ENCODE measurements at regions not wholly inside any gene's neighbourhood (a gene's known extent, or its start where the extent isn't known, plus 50 kb on each side); places are given as distances from the start of the nearest gene placed in this dataset.
"Not testable (repeated sequence)": the region's sequence is repeated elsewhere in the genome, so short reads cannot be mapped to it uniquely, and the experiment has no call there.

DNA sequence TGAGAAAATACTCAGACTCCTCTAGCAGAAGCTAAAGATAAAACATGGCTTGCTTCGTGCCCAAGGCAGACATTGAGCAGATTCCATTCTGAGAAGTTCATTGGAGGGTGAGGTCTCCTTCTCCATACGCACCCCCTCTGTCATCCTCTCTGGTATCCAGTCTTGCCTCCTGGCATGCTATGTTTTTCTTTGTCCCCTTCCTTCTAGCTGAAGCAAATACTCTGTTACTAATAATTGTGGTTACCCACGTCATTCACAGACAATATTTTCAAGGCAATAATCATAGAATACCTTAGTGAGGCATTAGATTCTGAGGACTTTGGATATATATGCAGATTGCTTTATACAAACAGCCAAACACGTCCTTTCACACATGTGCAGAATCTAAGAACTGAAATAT, 66.2 kb upstream of the KLF7 start:
- intact Hi-C loops (cut with DNase I): no loop called here
- DNase-seq: no peak

DNA sequence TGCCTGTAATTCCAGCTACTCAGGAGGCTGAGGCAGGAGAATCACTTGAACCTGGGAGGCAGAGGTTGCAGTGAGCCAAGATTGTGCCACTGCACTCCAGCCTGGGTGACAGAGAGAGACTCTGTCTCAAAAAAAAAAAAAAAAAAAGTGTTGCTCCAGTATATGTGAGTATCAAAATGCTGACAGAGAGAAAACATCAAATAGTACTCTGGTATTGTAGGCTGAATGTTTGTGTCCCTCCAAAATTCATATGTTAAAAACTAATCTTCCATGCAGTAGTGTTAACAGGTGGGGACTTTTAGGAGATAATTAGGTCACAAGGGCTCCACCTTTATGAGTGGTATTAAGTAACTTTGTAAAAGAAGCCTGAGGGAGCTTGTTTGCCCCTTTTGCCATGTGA, 67.4 kb upstream of the KLF7 start:
- DNase-seq; intact Hi-C loops (cut with DNase I): not testable (repeated sequence)

DNA sequence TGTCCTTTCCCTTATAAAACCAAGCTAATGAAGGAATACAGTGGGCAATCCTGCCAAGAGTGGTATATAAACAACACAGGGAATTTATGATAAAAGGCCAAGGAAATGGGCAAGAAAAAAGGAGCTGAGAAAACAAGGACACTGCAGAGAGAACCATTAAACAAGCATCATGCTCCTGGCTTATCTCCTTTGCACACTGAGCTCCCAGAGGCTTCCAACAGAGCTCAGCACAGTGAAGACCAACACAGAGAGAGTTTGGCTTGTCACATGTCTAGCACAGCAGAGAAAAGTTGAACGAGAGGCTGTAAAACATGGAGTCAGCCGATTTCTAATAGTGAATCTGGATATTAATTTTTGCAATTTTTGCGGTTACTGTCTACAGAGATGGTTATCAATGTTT, 68.0 kb upstream of the KLF7 start:
- intact Hi-C loops (cut with DNase I): no loop called here

DNA sequence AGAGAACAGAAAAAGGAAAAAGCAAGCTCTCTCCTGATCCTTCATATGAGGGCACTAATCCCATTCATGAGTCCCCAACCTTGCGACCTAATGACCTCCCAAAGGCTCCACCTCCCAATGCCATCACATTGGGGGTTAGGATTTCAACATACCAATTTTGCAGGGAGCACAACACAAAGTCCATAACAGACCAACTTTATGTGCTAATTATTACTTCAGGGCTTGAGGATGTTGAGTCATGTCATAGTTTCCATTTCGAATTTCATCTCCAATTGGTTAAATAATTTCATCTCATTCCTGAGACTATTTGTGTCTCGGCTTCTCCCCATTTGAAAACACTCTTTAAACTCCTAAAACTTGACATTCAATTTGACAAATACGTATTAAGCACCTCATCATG, 69.9 kb upstream of the KLF7 start:
- no peak for DNase-seq
- intact Hi-C loops (cut with DNase I): no loop called here

More for the DNA sequence above, 68.0 kb upstream of the KLF7 start:
- no peak for DNase-seq

DNA sequence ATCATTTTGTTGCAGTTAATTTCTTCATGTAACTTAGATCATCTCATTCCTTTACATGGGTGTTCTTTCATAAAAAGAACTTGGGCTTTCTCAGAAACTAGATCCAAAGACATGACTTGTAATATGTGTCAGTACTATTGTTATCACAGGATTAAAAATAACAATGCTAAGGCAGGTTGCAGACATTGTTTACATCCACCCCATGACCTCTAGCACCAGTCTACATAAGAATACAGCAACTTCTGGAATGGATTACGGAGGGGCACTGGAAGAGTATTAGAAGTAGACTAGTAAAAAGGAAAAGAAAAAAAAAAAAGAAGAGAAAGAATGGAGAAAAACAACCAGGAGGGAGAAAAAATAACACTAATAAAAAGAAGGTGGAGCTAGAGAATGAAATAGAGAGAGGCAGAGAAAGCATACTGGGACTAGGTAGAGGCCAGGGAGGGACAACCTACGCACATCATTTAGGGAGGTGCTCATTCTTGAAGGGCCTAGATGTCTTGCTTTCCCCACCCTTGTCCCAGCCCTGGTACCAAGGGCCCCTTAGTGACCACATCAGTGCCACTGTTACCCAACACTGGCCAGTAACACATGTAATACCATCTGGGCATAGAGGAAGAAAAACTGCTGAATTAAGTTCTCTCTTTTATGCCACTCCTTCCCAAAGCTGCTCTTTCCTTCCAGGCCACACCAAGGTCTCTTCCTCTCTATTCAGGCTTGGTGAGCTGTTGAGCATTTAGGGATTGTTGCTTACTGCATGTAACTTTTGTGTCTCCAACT, 70.6 kb upstream of the KLF7 start:
- intact Hi-C loops (cut with DNase I): no loop called here
- no peak for DNase-seq

DNA sequence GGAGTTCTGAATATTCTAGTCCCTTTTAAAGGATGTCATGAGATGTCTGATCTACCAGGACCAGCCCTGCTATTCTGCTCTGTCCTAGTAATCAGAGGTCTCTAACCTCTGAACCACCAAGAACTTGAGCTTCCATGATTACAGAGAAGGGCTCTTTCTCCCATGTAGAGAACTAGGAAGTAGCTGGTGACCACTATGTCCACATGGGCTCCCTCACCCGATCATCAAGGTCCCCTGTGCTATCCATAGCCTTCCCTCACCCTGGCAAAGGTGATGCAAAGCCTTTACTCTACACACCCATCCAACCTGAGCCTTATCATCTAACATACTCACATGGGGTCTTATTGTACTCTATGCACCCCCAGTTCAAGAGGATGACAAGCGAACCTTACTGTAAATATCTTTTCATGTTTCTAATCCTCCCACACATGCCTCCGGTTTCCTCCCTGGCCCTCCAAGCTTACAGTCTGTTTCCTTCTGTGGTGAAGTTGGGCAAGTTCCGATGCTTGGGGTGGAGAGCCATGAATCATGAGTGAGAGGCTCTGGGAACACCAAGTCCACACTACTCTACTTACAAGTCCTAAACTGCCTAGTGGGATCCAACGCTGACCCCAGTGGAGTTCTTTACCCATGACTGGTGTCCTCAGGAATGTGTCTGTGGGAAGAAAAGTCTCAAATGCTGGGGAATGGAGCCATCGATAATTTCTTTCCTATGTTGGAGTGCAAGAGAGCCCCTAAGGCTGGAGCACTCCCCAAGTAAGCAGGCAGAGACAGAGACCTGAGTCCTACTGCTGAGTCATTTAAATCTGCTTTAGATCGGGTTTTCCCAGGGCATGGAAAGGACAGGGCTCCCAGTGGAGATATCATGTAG, 73.3 kb upstream of the KLF7 start:
- no peak for DNase-seq
- intact Hi-C loops (cut with DNase I): no loop called here

DNA sequence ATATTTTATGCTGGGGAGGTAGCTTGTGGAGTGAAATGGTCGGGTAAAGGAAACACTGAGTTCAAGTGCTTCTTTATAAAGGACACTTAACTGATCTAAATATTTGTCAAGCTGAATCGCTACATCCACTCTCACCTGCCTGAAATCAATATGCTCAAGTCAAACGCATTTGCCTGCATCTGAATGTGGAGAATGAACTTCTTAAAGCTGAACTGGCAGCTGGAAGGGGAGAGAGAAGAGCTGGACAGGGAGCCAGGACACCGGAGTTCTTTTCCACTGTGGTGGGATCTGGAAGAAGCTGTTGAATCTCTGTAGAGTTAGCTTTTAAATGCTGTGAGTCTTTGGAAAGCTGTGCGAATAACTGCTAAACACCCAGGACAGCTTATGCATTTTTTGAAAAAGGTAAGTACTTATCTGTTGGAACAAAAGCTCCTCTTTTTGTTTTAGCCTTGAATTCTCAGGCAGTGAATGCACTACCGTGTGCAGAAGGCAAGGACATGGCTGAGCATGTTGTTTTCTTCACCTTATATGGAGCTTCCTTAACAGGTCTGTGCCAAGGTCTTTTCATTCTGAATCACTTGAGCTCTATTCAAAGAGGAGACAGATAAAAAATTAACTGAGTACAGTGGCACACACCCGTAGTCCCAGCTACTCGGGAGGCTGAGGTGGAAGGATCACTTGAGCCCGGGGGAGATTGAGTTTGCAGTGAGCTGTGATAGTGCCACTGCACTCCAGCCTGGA, 74.2 kb upstream of the KLF7 start:
- intact Hi-C loops (cut with DNase I): no loop called here
- DNase-seq: no peak

DNA sequence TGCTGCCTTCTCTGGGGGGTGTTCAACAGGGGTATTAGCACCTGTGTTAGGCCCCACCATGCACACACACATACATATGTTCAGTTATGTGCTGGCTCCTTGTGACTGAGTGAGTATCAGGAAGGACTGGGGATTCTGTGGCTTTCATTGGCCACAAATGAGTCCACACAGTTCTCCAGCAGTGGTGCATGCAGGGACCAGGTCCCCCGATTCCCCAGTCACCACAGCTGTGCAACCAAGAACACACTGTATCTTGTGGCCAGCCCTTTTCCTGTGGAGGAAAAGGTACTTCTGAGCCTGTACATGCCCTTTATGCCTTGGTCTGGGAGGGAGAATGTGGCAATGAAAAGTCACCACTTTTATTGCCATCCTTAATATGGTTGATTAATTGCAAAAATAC, 74.9 kb upstream of the KLF7 start:
- DNase-seq: no peak

DNA sequence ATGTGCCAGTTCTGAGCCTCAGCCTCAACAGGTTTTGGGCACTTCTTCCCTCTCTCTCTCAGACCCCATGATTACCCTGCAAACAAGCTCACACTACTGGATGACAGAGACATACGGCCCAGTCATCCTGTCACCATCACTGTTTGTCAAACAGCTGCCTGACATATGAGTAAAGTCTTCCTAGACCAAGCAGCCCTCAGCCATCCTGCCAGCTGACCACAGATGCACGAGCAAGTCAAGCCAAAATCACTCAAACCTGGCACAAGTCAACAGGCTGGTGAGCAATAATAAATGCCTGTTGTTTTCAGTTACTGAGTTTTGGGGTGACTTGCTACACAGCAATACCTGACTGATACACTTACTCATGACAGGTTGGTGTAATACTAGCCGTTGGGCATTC, 75.5 kb upstream of the KLF7 start:
- DNase-seq: no peak
- intact Hi-C loops (cut with DNase I): no loop called here

More for the DNA sequence above, 74.9 kb upstream of the KLF7 start:
- intact Hi-C loops (cut with DNase I): no loop called here

DNA sequence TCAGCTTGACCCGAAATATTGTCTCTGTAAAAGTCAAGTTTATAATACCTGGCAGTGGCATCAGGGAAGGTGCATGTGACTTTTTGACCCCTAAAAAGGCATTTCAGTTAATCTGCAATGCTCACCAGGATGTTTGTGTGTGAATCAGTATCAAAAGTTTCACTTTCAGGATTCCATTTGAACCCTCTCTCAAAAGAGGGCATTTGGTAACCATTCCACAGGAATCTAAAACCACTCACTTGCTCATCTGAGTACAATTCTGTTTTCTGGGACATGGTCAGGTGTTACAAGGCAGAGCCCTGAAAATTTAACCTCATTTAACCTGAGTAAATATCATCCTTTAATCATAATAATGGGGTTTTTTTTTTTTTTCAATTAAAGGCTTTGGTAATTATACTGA, 77.9 kb upstream of the KLF7 start:
- intact Hi-C loops (cut with DNase I): no loop called here
- no peak for DNase-seq

DNA sequence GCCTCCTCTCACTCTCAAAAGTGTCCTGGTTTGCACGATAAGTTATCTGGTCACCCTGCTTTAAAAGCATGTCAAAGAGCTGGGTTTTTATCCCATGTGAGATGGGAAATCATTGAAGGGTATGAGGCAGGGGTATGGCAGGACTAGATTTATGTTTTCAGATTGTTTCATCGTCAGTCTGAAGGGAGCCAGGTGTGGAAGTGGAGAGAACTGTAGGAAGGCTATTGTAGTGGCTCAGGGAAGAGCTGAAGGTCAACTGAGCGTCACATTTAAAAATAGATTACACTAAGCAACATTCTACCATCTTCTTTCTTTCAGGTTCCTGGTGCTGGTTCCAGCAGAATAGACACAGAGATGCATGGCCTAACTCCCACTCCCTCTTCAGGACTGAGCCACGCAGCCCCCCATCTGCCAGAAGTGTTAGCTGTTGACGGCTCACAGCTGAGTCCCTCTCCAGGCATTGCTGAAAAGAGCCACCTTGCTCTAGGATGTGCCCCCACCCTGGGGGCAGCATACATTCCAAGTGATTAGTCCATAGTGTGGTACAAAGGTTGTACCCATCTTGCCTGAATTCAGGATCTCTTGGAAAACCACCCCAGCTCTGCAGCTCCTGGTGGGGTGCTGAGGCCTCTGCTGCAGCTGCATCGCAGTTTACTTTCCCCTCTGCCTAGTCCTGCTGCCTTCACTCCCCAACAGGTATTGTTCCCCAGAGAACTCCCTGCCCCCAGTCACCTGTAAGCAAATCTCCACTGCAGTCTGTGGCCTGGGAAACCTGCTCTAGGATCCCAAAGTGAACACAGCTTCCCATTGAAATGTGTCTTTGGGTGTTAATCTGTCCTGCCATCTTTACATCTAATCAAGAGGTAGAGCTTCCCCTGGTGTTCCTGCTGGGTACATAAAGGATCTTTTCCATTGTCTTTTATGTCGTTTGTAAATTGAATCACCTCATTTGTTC, 79.5 kb upstream of the KLF7 start:
- intact Hi-C loops (cut with DNase I): no loop called here
- DNase-seq: no peak

DNA sequence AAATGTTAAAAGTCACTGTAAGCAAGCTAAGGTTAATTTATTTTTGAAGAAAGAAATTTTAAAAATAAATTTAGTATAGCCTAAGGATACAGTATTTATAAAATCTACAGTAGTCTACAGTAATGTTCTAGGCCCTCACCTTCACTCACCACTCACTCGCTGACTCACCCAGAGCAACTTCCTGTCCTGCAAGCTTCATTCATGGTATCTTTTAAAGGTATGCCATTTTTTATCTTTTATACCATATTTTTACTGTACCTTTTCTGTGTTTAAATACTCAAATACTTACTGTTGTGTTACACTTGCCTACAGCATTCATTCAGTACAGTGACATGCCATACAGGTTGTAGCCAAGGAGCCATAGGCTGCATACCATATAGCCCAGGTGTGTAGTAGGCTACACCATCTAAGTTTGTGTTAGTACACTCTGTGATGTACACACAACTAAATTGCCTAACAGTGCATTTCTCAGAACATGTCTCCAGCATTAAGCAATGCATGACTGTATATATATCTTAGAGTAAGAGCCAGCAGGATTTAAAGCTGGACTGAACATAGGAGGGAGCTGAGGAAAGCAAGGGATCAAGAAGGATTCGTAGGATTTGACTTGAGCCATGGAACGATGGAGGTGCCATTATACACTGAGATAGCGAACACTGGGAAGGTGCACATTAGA, 83.1 kb upstream of the KLF7 start:
- DNase-seq: no peak
- intact Hi-C loops (cut with DNase I): no loop called here

DNA sequence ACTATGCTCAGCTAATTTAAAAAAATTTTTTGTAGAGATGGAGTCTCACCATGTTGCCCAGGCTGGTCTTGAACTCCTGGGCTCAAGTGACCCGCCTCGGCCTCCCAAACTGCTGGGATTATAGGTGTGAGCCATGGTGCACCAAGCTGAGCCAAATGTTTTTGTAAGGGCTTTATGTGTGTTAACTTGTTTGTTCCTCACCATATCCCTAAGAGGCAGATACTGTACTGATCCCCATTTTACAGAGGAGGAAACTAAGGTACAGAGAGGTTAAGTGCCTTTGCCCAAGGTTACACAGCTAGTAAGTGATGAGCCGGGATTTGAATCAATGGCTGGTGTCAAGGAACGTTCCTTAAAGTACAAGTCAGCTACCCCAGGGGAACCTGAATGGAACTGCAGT, 85.3 kb upstream of the KLF7 start:
- intact Hi-C loops (cut with DNase I): no loop called here
- no peak for DNase-seq

DNA sequence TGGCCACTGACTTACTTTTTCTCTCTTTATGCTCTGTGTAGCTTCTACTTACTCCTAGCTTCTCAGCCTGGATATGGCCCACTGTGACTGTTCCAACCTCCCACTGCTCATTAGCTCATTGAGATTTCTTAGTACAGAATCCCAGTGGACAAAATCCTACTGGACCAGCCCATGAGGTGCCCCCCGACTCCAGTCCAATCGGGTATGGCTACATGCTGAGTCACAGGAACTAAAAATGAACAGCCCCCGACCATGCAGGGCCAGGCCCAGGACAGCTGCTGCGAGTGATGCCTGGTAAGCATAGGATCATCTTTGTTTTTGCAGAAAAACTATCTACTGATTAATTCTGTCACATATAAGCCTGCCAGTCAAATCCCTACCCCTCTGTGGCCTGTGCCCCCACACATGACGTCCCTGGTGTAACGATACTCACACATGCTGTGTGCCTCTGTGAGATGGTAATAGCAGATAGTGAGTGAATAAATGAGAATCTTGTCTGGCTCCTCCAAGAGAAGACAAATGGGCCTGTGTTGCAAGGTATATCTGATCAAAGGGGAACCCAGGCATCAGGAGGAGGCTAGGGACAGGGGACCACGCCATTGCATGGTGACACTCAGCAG, 85.9 kb upstream of the KLF7 start:
- DNase-seq: no peak
- intact Hi-C loops (cut with DNase I): no loop called here

DNA sequence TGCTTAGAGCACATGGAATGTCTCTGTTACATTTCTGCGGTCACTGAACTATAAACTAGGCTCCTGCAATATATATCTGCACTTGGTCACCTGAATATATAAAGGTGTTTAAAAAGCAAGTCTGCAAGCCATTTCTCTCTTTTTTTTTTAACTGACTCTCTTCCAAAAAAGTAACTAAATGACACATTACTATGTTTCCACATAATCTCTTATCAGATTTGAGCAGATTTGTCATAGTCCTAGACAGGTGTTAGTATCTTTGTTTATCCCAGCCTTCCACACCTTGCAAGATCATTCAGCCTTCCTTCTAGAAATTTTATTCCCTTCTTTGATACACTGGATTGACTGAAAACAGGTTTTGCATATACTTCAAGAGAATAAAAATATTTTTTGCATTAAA, 86.7 kb upstream of the KLF7 start:
- no peak for DNase-seq
- intact Hi-C loops (cut with DNase I): no loop called here

DNA sequence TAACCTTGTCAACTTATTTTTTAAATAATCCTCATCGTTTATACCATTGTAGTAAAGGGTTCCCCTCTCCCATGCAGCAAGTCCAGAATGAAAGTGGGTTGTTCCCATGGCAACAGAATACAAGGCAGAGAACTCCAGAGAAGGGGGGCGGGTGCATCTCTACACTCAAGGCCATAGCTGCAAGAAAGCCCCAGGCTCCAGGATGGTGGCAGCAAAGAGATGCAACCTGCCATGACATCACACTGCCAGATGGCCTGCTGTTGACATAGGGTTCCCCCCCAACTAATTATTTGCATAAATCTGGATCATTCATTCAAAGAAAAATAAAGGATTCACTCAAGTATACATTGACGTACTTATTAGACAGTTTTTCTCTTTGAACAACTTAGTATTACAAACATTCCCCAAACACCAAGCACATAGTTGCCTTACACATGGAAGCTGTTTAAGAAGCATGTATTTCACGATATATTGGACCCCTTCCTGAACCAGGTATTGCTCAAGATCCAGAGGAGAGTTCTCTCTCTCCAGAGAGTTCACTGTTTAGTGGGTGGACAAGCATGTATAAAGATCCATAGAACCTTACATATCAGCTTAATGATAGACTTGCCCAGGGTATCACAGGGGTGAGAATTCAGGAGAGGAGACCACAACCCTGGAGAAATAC, 87.4 kb upstream of the KLF7 start:
- intact Hi-C loops (cut with DNase I): no loop called here
- peak in 23 of 42 donors; percentile 25 to 74 (median 41) for DNase-seq

DNA sequence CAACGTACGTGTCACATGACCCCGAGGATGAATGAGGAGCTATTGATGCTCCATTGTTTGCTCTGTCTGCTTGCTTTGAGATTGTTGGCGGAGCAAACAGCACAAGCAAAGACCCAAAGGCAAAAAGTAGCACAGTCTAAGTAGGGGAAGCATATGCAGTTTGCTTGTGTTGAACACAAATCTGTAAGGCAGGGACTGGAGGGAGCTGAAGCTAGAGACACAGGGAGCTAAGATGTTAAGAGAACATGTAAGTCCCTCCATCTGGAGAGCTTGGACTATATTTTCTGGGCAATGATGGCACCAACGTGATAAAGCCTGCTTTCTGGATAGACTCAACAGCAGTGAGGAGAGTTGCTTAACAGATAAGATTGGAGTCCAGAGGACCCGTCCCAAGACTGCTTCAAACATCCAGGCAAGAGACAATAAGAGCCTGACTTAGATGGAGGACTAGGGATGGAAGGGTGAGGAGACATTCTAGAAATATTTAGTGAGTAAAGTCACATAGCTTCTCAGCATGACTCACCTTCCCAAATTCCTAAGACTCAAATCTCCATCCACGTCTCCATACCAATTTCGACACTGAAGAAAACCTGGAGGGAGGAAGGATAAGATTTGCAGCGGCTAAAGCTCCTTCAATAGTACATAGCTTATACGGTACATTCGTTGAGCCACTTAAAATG, 88.1 kb upstream of the KLF7 start:
- intact Hi-C loops (cut with DNase I): no loop called here
- DNase-seq: no peak
